IPS-15b (cell line): ENCODE measurements at regions not wholly inside any gene's neighbourhood (a gene's known extent, or its start where the extent isn't known, plus 50 kb on each side); places are given as distances from the start of the nearest gene placed in this dataset.

ENCODE experiments used
- H3K27me3 ChIP-seq: one replicate; pipeline ENCODE4 v1.6.1; 2013; ENCODE audit warnings: low read length; ENCODE audit not compliant: control insufficient read depth, insufficient read depth
- H3K36me3 ChIP-seq: one replicate; pipeline ENCODE4 v1.6.1; 2013; ENCODE audit warnings: low read length; ENCODE audit not compliant: control insufficient read depth, insufficient read depth
- H3K4me1 ChIP-seq: one replicate; pipeline ENCODE4 v1.6.1; 2013; ENCODE audit warnings: mild to moderate bottlenecking, low read length; ENCODE audit not compliant: control insufficient read depth, insufficient read depth
- H3K4me3 ChIP-seq: one replicate; pipeline ENCODE4 v1.5.1; 2013; ENCODE audit warnings: low read depth, low read length
- H3K9ac ChIP-seq: one replicate; pipeline ENCODE4 v1.6.1; 2013; ENCODE audit warnings: low read depth, mild to moderate bottlenecking, low read length
- H3K9me3 ChIP-seq: one replicate; pipeline ENCODE4 v1.6.1; 2013; ENCODE audit warnings: mild to moderate bottlenecking, low read length; ENCODE audit not compliant: control insufficient read depth, insufficient read depth

DNA sequence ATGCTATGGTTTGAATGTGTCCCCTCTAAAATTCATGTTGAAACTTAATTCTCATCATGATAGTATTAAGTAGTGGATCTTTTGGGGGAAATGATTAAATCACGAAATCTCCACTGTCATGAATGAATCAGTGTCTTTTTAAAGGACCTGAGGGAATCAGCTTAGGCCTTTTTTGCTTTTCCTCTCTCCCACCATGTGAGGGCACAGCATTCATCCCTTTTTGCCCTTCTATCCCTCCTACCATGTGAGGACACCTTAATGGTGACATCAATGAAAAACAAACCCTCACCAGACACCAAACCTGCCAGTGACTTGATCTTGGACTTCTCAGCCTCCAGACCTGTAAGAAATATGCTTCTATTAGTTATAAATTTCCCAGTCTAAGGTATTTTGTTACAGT, 247.1 kb upstream of the UBE2E3 start:
- H3K9me3 ChIP-seq: no peaks in the 10 kb centered on the region
- no peaks in the 10 kb centered on the region for H3K4me1 ChIP-seq
- no peaks in the 10 kb centered on the region for H3K36me3 ChIP-seq
- no peak overlapping the region for H3K9ac ChIP-seq
- no peaks in the 10 kb centered on the region for H3K27me3 ChIP-seq
- no peak overlapping the region for H3K4me3 ChIP-seq

DNA sequence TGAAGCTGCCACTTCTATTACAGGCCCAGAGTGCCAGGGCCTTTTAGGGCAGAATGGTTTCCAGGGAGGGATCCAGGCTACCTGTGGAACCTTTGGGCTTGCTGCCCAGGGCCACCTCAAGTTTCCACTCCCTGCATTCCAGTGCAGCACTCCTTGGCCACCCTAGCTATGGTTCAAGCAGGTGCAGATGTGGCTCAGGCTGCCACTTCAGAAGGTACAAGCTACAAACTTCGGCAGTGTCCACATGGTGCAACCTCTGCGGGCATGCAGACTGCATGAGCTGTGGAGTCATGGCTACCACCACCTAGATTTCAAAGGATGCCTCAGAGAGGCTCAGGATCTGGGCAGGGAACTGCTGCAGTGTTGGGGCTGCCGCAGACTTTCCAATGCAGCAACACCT, 248.1 kb upstream of the UBE2E3 start:
- Histone ChIP-seq H3K9ac (no peak overlapping the region), H3K36me3 (no peaks in the 10 kb centered on the region), H3K4me1 (no peaks in the 10 kb centered on the region), H3K9me3 (no peaks in the 10 kb centered on the region), H3K4me3 (no peak overlapping the region), H3K27me3 (no peaks in the 10 kb centered on the region)

GRCh38 chr2:180730976-180731375, 249.4 kb upstream of the UBE2E3 start:
- Histone ChIP-seq H3K4me3 (no peak overlapping the region), H3K4me1 (no peaks in the 10 kb centered on the region), H3K9me3 (no peaks in the 10 kb centered on the region), H3K36me3 (no peaks in the 10 kb centered on the region), H3K9ac (no peak overlapping the region), H3K27me3 (no peaks in the 10 kb centered on the region)

DNA sequence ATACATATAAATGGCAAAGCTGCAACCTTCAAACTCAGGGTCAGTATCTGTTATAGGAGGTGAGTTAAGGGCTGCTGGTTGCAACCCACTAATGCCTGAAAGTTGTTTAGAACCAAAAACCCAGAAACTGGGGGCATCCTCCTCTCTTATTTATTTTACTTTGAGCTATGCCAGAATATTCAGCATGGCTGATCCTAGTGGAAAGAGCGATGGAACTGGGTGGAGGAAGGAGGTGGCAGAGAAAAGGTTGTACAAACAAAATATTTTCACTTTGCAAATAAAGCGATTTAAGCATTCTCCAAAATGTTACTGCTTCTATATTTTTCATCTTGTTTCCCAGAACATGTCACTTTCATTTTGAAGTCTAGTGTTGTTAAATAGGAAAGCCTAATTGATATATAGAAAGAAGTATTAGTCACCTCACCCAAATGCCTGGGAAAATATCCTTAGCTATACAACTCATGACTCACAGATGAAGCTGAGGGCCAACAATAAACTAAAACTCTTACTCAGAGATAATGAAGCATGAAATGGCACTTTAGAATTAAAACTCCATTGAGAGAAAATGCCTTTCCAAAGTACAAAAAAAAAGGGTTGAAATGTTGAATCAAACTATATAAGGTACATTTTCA, 251.4 kb upstream of the UBE2E3 start:
- Histone ChIP-seq H3K4me3 (no peak overlapping the region), H3K9ac (no peak overlapping the region), H3K36me3 (no peaks in the 10 kb centered on the region), H3K9me3 (no peaks in the 10 kb centered on the region), H3K4me1 (no peaks in the 10 kb centered on the region), H3K27me3 (no peaks in the 10 kb centered on the region)

DNA sequence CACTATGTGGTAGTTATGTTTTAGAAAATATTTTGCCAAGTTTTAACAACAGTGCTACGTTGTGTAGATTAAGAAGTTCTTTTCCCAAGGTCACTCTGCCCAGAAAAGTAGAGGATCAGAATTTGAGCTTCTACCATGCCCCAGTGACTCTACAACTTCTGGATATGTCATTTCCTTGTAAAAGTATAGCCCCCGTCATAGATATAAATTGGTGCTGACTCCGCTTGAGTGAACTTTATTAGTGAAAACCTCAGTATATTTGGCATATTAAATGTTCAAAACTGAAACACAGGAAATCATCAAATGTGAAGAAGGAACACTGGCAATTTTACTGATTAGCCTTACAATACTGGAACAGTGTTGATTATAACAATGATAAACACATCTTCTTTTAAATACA, 256.7 kb upstream of the UBE2E3 start:
- no peak overlapping the region for H3K9ac ChIP-seq
- no peaks in the 10 kb centered on the region for H3K4me1 ChIP-seq
- no peak overlapping the region for H3K4me3 ChIP-seq
- no peaks in the 10 kb centered on the region for H3K27me3 ChIP-seq
- no peaks in the 10 kb centered on the region for H3K9me3 ChIP-seq
- no peaks in the 10 kb centered on the region for H3K36me3 ChIP-seq

DNA sequence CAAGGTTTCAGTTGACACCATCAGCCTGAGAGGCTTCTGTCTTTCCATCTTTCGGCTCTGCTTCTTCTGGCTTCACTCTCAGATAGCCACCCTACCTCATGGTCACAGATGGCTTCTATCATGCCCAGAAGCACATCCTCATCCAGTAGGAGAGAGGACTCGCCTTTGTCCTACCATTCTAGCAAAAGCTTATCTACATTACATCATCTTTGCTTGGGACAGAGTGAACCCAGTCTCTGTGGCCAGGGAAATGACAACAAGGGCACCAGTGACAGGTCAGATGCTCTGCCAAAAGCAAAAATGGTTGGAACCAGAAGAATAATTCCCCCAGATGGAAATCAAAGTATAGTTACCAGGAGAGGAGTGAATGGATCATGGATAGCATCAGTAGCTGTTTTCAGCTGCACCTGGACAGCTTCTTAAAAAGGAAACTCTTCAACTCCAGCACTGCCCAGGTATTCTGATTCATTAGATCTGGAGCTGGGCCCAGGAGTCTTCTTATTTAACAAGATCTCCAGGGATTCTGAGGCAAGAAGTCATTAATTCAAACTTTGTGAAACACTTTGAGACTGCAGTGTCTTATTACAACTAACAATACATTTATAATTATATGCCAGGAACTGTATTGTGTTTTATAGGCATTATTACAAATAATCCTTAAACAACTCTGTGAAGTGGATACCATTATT, 257.7 kb upstream of the UBE2E3 start:
- Histone ChIP-seq H3K27me3 (no peaks in the 10 kb centered on the region), H3K4me1 (no peaks in the 10 kb centered on the region), H3K9me3 (no peaks in the 10 kb centered on the region), H3K4me3 (no peak overlapping the region), H3K9ac (no peak overlapping the region), H3K36me3 (no peaks in the 10 kb centered on the region)

- Histone ChIP-seq H3K4me3 (no peak overlapping the region), H3K27me3 (no peaks in the 10 kb centered on the region), H3K9me3 (no peaks in the 10 kb centered on the region), H3K9ac (no peak overlapping the region), H3K4me1 (no peaks in the 10 kb centered on the region), H3K36me3 (no peaks in the 10 kb centered on the region)
These were observed 259.6 kb upstream of the UBE2E3 start for GRCh38 chr2:180720829-180721228.

DNA sequence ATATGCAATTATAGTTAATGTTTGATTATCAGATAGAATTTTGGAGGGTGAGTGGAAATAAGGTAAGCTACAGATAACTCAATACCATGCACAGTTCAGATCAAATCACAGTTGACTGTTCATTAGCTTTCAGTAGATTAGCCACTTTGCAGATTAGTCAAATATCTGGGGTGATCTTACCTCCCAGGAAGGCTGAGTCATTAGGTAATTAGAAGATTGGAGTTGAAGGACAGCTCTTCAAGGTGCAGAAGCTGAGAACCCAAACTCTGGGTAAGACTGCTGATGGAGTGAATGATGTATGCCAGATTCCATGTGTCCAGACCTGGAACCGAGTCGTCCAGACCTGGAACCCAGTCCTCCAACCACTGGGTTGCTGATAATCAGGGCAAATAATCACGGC, 262.8 kb upstream of the UBE2E3 start:
- no peaks in the 10 kb centered on the region for H3K9me3 ChIP-seq
- H3K4me1 ChIP-seq: no peaks in the 10 kb centered on the region
- H3K36me3 ChIP-seq: no peaks in the 10 kb centered on the region
- no peak overlapping the region for H3K4me3 ChIP-seq
- no peaks in the 10 kb centered on the region for H3K27me3 ChIP-seq
- no peak overlapping the region for H3K9ac ChIP-seq

- H3K9me3 ChIP-seq: no peaks in the 10 kb centered on the region
- no peaks in the 10 kb centered on the region for H3K27me3 ChIP-seq
- H3K4me3 ChIP-seq: no peak overlapping the region
- H3K9ac ChIP-seq: no peak overlapping the region
- H3K36me3 ChIP-seq: no peaks in the 10 kb centered on the region
- no peaks in the 10 kb centered on the region for H3K4me1 ChIP-seq
These were observed 263.9 kb upstream of the UBE2E3 start for GRCh38 chr2:180716186-180717180.

- H3K9ac ChIP-seq: no peak overlapping the region
- no peaks in the 10 kb centered on the region for H3K9me3 ChIP-seq
- H3K36me3 ChIP-seq: no peaks in the 10 kb centered on the region
- H3K4me1 ChIP-seq: no peaks in the 10 kb centered on the region
- H3K4me3 ChIP-seq: no peak overlapping the region
- no peaks in the 10 kb centered on the region for H3K27me3 ChIP-seq
These were observed 265.4 kb upstream of the UBE2E3 start for GRCh38 chr2:180715044-180715443.

DNA sequence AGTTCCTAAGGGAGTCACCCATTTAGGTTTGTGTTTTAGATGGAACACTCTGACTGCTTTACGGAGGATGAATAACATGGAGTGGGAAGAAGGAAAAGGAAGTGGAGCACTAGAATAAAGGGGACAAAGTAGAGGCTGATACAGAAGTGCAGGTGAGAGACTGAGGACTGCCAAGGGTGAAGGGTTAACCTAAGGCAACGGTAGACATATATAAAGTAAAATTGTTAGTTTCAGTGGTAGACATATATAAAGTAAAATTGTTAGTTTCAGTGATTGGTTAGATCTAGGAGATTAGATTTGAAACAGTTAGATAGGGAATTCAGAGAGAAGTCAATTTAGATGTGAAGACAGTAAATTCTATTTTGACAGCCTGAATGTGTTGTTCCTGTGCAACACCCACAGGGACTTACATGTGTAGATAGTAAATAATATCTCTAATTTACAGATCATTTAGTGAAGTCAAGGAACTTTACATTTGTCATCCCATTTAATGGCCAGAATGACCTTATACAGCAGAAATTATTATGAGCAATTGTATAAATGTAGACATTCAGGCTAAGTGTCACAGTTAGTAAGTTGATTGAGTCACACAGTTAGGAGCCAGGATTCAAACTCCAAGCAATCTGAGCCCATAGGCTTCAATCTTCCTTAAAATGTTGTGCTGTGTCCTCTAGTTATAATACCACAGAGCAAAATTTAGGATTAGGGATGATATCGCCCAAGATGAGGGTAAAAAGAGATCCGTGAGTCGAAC, 270.8 kb upstream of the UBE2E3 start:
- Histone ChIP-seq H3K9ac (no peak overlapping the region), H3K9me3 (no peaks in the 10 kb centered on the region), H3K4me1 (no peaks in the 10 kb centered on the region), H3K4me3 (no peak overlapping the region), H3K36me3 (no peaks in the 10 kb centered on the region), H3K27me3 (no peaks in the 10 kb centered on the region)
